K562 (cell line): ENCODE measurements at regions not wholly inside any gene's neighbourhood (a gene's known extent, or its start where the extent isn't known, plus 50 kb on each side); places are given as distances from the start of the nearest gene placed in this dataset.

Experiments used
- C11orf30 ChIP-seq: fragments of 450-650 bp; IDR thresholded peaks from 2 replicates; pipeline ENCODE4 v1.6.1; 2016; ENCODE audit warnings: low read depth, mild to moderate bottlenecking
- CEBPB ChIP-seq: fragments of 450-650 bp; IDR thresholded peaks from 2 replicates; pipeline ENCODE4 v1.6.1; 2016; ENCODE audit warnings: missing genetic modification characterization, missing compliant biosample characterization
- DLX4 ChIP-seq: fragments of 250-450 bp; sonication (Bioruptor Pico); IDR thresholded peaks from 2 replicates; pipeline ENCODE4 v1.6.1; 2021; ENCODE audit warnings: mild to moderate bottlenecking
- E4F1 ChIP-seq: fragments of 250-450 bp; sonication (Bioruptor Pico); IDR thresholded peaks from 2 replicates; pipeline ENCODE4 v1.5.0; 2021; ENCODE audit warnings: mild to moderate bottlenecking, borderline replicate concordance
- HMBOX1 ChIP-seq: sonication (generic); IDR thresholded peaks from 2 replicates; pipeline ENCODE4 v1.6.1; 2016
- IRF2 ChIP-seq: sonication (generic); formaldehyde crosslinking; IDR thresholded peaks from 2 replicates; pipeline ENCODE4 v1.8.1; 2022; ENCODE audit warnings: mild to moderate bottlenecking, missing genetic modification reagents
- LEF1 ChIP-seq: fragments of 450-650 bp; IDR thresholded peaks from 2 replicates; pipeline ENCODE4 v1.6.1; 2016; ENCODE audit warnings: mild to moderate bottlenecking
- SETDB1 ChIP-seq: IDR thresholded peaks from one replicate; pipeline ENCODE4 v1.6.1; 2012; ENCODE audit warnings: low read length, control low read depth, inconsistent platforms
- ZC3H4 ChIP-seq: sonication (generic); formaldehyde crosslinking; IDR thresholded peaks from 2 replicates; pipeline ENCODE4 v1.9.0; 2021; ENCODE audit warnings: missing genetic modification reagents, borderline replicate concordance
- ZNF146 ChIP-seq: IDR thresholded peaks from one replicate; pipeline ENCODE4 v1.6.1; 2018; ENCODE audit warnings: missing compliant biosample characterization; ENCODE audit not compliant: unreplicated experiment
- ZNF764 ChIP-seq: fragments of 250-450 bp; sonication (Bioruptor Pico); IDR thresholded peaks from 2 replicates; pipeline ENCODE4 v1.4.0; 2020; ENCODE audit warnings: low read depth, mild to moderate bottlenecking, moderate library complexity
- TF ChIP-seq, protein P1 (sequence below): fragments of 250-450 bp; sonication (Bioruptor Pico); IDR thresholded peaks from 2 replicates; pipeline ENCODE4 v1.4.0; 2020
- TF ChIP-seq, protein P2 (sequence below): sonication (generic); formaldehyde crosslinking; IDR thresholded peaks from 2 replicates; pipeline ENCODE4 v1.8.1; 2022; ENCODE audit warnings: missing genetic modification reagents

- TF ChIP-seq, protein P1, sequence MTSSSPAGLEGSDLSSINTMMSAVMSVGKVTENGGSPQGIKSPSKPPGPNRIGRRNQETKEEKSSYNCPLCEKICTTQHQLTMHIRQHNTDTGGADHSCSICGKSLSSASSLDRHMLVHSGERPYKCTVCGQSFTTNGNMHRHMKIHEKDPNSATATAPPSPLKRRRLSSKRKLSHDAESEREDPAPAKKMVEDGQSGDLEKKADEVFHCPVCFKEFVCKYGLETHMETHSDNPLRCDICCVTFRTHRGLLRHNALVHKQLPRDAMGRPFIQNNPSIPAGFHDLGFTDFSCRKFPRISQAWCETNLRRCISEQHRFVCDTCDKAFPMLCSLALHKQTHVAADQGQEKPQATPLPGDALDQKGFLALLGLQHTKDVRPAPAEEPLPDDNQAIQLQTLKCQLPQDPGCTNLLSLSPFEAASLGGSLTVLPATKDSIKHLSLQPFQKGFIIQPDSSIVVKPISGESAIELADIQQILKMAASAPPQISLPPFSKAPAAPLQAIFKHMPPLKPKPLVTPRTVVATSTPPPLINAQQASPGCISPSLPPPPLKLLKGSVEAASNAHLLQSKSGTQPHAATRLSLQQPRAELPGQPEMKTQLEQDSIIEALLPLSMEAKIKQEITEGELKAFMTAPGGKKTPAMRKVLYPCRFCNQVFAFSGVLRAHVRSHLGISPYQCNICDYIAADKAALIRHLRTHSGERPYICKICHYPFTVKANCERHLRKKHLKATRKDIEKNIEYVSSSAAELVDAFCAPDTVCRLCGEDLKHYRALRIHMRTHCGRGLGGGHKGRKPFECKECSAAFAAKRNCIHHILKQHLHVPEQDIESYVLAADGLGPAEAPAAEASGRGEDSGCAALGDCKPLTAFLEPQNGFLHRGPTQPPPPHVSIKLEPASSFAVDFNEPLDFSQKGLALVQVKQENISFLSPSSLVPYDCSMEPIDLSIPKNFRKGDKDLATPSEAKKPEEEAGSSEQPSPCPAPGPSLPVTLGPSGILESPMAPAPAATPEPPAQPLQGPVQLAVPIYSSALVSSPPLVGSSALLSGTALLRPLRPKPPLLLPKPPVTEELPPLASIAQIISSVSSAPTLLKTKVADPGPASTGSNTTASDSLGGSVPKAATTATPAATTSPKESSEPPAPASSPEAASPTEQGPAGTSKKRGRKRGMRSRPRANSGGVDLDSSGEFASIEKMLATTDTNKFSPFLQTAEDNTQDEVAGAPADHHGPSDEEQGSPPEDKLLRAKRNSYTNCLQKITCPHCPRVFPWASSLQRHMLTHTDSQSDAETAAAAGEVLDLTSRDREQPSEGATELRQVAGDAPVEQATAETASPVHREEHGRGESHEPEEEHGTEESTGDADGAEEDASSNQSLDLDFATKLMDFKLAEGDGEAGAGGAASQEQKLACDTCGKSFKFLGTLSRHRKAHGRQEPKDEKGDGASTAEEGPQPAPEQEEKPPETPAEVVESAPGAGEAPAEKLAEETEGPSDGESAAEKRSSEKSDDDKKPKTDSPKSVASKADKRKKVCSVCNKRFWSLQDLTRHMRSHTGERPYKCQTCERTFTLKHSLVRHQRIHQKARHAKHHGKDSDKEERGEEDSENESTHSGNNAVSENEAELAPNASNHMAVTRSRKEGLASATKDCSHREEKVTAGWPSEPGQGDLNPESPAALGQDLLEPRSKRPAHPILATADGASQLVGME (CRISPR knock-in tag), result no peak
- TF ChIP-seq SETDB1 (no peak), C11orf30 (no peak), CEBPB (no peak), E4F1 (no peak), IRF2 (CRISPR knock-in tag) (no peak), ZNF146 (CRISPR knock-in tag) (no peak), LEF1 (no peak), DLX4 (CRISPR knock-in tag) (no peak), HMBOX1 (no peak), ZNF764 (CRISPR knock-in tag) (no peak), ZC3H4 (CRISPR knock-in tag) (no peak)
- TF ChIP-seq, protein P2, sequence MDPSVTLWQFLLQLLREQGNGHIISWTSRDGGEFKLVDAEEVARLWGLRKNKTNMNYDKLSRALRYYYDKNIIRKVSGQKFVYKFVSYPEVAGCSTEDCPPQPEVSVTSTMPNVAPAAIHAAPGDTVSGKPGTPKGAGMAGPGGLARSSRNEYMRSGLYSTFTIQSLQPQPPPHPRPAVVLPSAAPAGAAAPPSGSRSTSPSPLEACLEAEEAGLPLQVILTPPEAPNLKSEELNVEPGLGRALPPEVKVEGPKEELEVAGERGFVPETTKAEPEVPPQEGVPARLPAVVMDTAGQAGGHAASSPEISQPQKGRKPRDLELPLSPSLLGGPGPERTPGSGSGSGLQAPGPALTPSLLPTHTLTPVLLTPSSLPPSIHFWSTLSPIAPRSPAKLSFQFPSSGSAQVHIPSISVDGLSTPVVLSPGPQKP (CRISPR knock-in tag), result no peak
Observed at GRCh38 chr4:114321366-114321765, 277.2 kb upstream of the UGT8 start (continued).
